K562 (cell line): ENCODE measurements at regions not wholly inside any gene's neighbourhood (a gene's known extent, or its start where the extent isn't known, plus 50 kb on each side); places are given as distances from the start of the nearest gene placed in this dataset.

Source experiments
- ATAC-seq: fragments of 200-7000 bp; cut with Tn5 transposase; 3 replicates; pipeline ENCODE4 v1.9.1; 2020; ENCODE audit warnings: moderate library complexity
- BruUV-seq: library from RNA; stranded (reverse); fragments of 400-500 nt; replicated peaks from 2 replicates; lab custom pipeline; 2021; lab: Mats Ljungman, UMichigan
- CTCF ChIA-PET: fragments of 300-600 bp; formaldehyde crosslinking; extraction: SDS; loops from one replicate; lab custom pipeline; 2021; ENCODE audit warnings: low intra/inter-chr PET ratio; lab: Yijun Ruan, JAX
- POLR2A ChIA-PET: fragments of 300-600, 350-650 bp; sonication (Branson Sonifier 250); formaldehyde crosslinking; extraction: SDS; loops from one replicate; lab custom pipeline; 2021; ENCODE audit warnings: antibody characterized with exemption, inconsistent platforms; lab: Yijun Ruan, JAX
- DNase-seq, 4 experiments: peaks; one replicate each; pipeline versions ENCODE4 v3.0.0 to v3.0.0-alpha.2; 2011 to 2018; ENCODE audit warnings: low spot score in 3 of 4, mixed read lengths in 3 of 4; ENCODE audit errors: extremely low read depth in 1 of 4
- FAIRE-seq: peaks from 2 replicates; lab custom pipeline; 2011; peaks lifted over from hg19 to GRCh38; lab: Jason Lieb, UNC
- H2AFZ ChIP-seq: 2 replicates; pipeline ENCODE4 v1.6.0; 2011; ENCODE audit warnings: low read depth, low read length, control low read depth, inconsistent platforms
- H3K27ac ChIP-seq: fragments of 200-600 bp; 3 replicates; pipeline ENCODE4 v1.8.0; 2011; ENCODE audit warnings: low read depth, mild to moderate bottlenecking, control low read depth, inconsistent platforms, low read length, moderate library complexity, mixed read lengths; ENCODE audit errors: extremely low read depth
- H3K27me3 ChIP-seq, 2 experiments: fragments of 300-600 bp in 1 of 2; 2 replicates in 1 of 2; 3 replicates in 1 of 2; pipeline versions ENCODE4 v1.6.0 to v1.8.0; 2011; ENCODE audit warnings: inconsistent platforms in 2 of 2, low read length in 2 of 2, mild to moderate bottlenecking in 1 of 2, mixed read lengths in 1 of 2, moderate library complexity in 1 of 2; ENCODE audit not compliant: control insufficient read depth in 2 of 2, insufficient read depth in 2 of 2
- H3K36me3 ChIP-seq: fragments of 300-600 bp; 3 replicates; pipeline ENCODE4 v1.8.0; 2011; ENCODE audit warnings: mild to moderate bottlenecking, low read length, inconsistent platforms; ENCODE audit not compliant: control insufficient read depth, insufficient read depth
- H3K4me1 ChIP-seq, 2 experiments: fragments of 200-600 bp in 1 of 2; replicated peaks in 1 of 2; 2 replicates in 1 of 2; 3 replicates in 1 of 2; pipeline versions ENCODE4 v1.5.1 to v1.8.0; 2011; ENCODE audit warnings: inconsistent platforms in 2 of 2, low read length in 2 of 2, mild to moderate bottlenecking in 1 of 2, mixed read lengths in 1 of 2, moderate library complexity in 1 of 2; ENCODE audit not compliant: control insufficient read depth in 2 of 2, insufficient read depth in 2 of 2
- H3K4me2 ChIP-seq: 2 replicates; pipeline ENCODE4 v1.6.1; 2011; ENCODE audit warnings: low read length, control low read depth, inconsistent platforms, mixed read lengths; ENCODE audit not compliant: insufficient read depth
- H3K4me3 ChIP-seq: fragments of 200-600 bp; sonication (generic), shearing (Covaris generic); 2 replicates; pipeline ENCODE4 v1.5.1; 2016; ENCODE audit warnings: control low read depth, inconsistent platforms
- H3K79me2 ChIP-seq: fragments of 200-600 bp; 3 replicates; pipeline ENCODE4 v1.8.0; 2011; ENCODE audit warnings: low read length, inconsistent platforms; ENCODE audit not compliant: control insufficient read depth, insufficient read depth
- H3K9ac ChIP-seq, 2 experiments: 2 replicates each; pipeline versions ENCODE4 v1.6.0 to v1.6.1; 2011; ENCODE audit warnings: low read depth in 2 of 2, low read length in 2 of 2, control low read depth in 1 of 2, inconsistent platforms in 1 of 2, mild to moderate bottlenecking in 1 of 2, mixed read lengths in 1 of 2; ENCODE audit not compliant: insufficient read depth in 1 of 2
- H3K9me1 ChIP-seq: one replicate; pipeline ENCODE4 v1.6.0; 2011; ENCODE audit warnings: inconsistent platforms, mild to moderate bottlenecking, low read length, moderate library complexity; ENCODE audit not compliant: control insufficient read depth, insufficient read depth
- H3K9me3 ChIP-seq: replicated peaks from 2 replicates; pipeline ENCODE4 v1.5.1; 2011; ENCODE audit warnings: low read depth, low read length, inconsistent platforms; ENCODE audit not compliant: control insufficient read depth, insufficient read depth
- H4K20me1 ChIP-seq: replicated peaks from 2 replicates; pipeline ENCODE4 v1.6.1; 2011; ENCODE audit warnings: low read length, inconsistent platforms, mixed read lengths; ENCODE audit not compliant: control insufficient read depth, insufficient read depth
- BCL6 ChIP-seq: fragments of 250-450 bp; sonication (Bioruptor Pico); IDR thresholded peaks from 2 replicates; pipeline ENCODE4 v1.4.0; 2020
- GABPB2 ChIP-seq: fragments of 250-450 bp; sonication (Bioruptor Pico); conservative IDR thresholded peaks from 2 replicates; pipeline ENCODE4 v1.5.1; 2021; ENCODE audit warnings: mild to moderate bottlenecking
- HLTF ChIP-seq: fragments of 450-650 bp; IDR thresholded peaks from 2 replicates; pipeline ENCODE4 v1.6.1; 2016
- MEF2A ChIP-seq: IDR thresholded peaks from 2 replicates; pipeline ENCODE4 v1.6.1; 2011; ENCODE audit warnings: low read depth, mild to moderate bottlenecking, low read length, moderate library complexity; ENCODE audit not compliant: control insufficient read depth
- NFIC ChIP-seq: fragments of 450-650 bp; IDR thresholded peaks from 2 replicates; pipeline ENCODE4 v1.6.1; 2017; ENCODE audit warnings: mild to moderate bottlenecking, inconsistent platforms
- NUFIP1 ChIP-seq: fragments of 450-650 bp; IDR thresholded peaks from 2 replicates; pipeline ENCODE4 v1.6.1; 2018; ENCODE audit not compliant: partially characterized antibody
- PPARD ChIP-seq: fragments of 250-450 bp; sonication (Bioruptor Pico); IDR thresholded peaks from 2 replicates; pipeline ENCODE4 v1.8.0; 2022; ENCODE audit warnings: inconsistent platforms, mild to moderate bottlenecking, moderate library complexity
- ZBTB5 ChIP-seq: fragments of 450-650 bp; IDR thresholded peaks from 2 replicates; pipeline ENCODE4 v1.6.1; 2017; ENCODE audit warnings: antibody characterized with exemption
- ZNF124 ChIP-seq: sonication (generic); formaldehyde crosslinking; IDR thresholded peaks from 2 replicates; pipeline ENCODE4 v1.8.1; 2022; ENCODE audit warnings: missing genetic modification reagents
- ZNF133 ChIP-seq: fragments of 250-450 bp; sonication (Bioruptor Pico); IDR thresholded peaks from 2 replicates; pipeline ENCODE4 v1.4.0; 2020; ENCODE audit warnings: mild to moderate bottlenecking
- ZNF184 ChIP-seq: sonication (generic); formaldehyde crosslinking; IDR thresholded peaks from 2 replicates; pipeline ENCODE4 v1.5.0; 2020; ENCODE audit warnings: missing genetic modification reagents
- ZNF592 ChIP-seq: fragments of 450-650 bp; IDR thresholded peaks from 2 replicates; pipeline ENCODE4 v1.6.1; 2017; ENCODE audit warnings: antibody characterized with exemption, mild to moderate bottlenecking
- in situ Hi-C: fragments of 300-500 bp; cut with MboI; formaldehyde crosslinking; loops from 4 replicates; pipeline ENCODE4 v1.15.0; 2018; ENCODE audit warnings: inconsistent platforms, mixed read lengths
- intact Hi-C: fragments of 100-400 bp; cut with micrococcal nuclease; formaldehyde crosslinking; loops from 2 replicates; pipeline ENCODE4 v1.14.2; 2022

- no TSS peak for BruUV-seq
- Histone ChIP-seq H4K20me1 (no peaks in the 10 kb centered on the region), H3K36me3 (no peaks in the 10 kb centered on the region), H3K27ac (no peak overlapping the region), H3K4me1 (no peaks in the 10 kb centered on the region), H2AFZ (no peak overlapping the region), H3K4me3 (no peak overlapping the region), H3K9ac (no peak overlapping the region), H3K79me2 (no peaks in the 10 kb centered on the region), H3K9me1 (no peaks in the 10 kb centered on the region), H3K9me3 (no peaks in the 10 kb centered on the region), H3K4me2 (no peak overlapping the region), H3K27me3 (no peaks in the 10 kb centered on the region)
- ChIA-PET CTCF (no interaction called here), POLR2A (no interaction called here)
- in situ Hi-C loops (no loop called here), intact Hi-C loops (no loop called here)
- ATAC-seq (no peak), DNase-seq (no peak), FAIRE-seq (no peak)
- TF ChIP-seq NUFIP1, result no peak
- no peak for TF ChIP-seq ZNF184 (CRISPR knock-in tag)
- no peak for TF ChIP-seq BCL6
- TF ChIP-seq PPARD (CRISPR knock-in tag), result no peak
- no peak for TF ChIP-seq HLTF
- TF ChIP-seq GABPB2 (CRISPR knock-in tag), result no peak
- TF ChIP-seq ZNF124, result no peak
- TF ChIP-seq ZBTB5, result no peak
- no peak for TF ChIP-seq NFIC
- no peak for TF ChIP-seq ZNF592
- TF ChIP-seq MEF2A, result no peak
- TF ChIP-seq ZNF133 (CRISPR knock-in tag), result no peak
Observed at GRCh38 chr4:67101612-67102011, 443.7 kb downstream of the CENPC start.
